Retina (tissue), 1 donor: ENCODE measurements at regions not wholly inside any gene's neighbourhood (a gene's known extent, or its start where the extent isn't known, plus 50 kb on each side); places are given as distances from the start of the nearest gene placed in this dataset.

Experiments used
- DNase-seq: peaks from one replicate; pipeline ENCODE4 v3.0.0-alpha.2; 2016

DNA sequence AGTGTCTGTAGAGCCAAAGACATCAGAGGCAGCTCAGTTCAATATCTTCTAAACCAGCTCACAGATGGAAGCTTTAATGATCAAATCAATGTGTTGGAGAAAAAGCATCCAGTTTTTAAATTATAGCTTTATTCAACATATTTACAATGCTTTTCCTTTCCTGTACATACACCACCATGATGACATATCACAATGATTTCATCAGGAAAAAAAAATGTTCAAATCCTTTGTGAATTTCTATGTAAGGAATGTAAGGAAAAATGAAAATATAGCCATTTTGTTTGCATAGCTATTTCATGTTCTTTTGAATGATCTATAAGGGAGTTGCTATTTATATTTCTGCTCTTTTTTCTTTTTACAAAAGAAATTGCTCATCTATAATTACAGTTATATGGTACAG lies 134.7 kb upstream of the CDH20 start:
- DNase-seq = no peak

DNA sequence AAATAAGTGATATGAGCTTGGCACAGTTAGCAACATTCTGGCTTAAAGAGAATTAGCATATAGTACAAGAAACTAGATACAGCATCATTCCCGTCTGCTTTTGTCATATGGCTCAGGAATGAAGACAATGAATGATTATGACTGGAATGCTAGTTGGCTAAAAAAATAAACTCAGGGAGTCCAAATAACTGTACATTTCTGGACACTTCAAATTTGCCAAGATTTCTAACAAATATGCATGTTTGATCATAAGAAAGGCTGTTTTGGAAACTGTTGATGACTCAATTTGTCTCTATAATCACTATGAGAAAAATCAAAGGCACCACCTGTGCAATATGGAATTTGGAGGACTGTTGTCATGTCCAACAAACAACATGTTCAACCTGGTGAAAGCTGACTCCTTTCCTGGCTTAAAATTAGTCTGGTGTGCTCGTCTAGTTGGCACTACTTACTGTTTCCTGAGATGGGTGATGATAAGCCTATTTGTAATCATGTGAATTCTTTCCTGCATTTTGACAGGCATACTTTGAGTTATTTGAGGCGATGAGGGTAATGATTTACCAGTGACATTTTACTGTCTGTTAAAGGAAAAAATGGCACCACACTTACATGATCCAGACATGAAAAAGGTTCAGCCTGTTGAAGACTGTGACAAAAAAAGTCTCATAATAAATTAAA lies 133.9 kb upstream of the CDH20 start:
- no peak for DNase-seq

DNA sequence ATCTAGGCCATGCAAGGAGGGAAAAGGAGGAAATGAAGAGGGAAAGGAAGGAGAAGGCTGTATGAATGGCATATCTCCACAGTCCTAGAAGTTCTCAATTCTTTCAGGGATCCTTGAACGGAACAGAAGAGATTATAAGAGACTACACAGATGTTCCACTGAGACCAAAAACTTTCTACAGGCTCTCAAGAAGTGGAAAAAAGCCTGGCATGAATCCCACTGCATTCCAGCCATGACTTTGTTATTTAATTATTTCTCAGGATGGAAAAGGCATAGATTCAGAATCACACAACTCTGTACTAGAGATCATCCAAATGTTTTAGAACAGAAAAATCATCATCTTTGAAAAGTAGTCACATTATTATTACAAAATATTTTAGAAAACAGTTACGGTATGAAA lies 131.7 kb upstream of the CDH20 start:
- DNase-seq = no peak

DNA sequence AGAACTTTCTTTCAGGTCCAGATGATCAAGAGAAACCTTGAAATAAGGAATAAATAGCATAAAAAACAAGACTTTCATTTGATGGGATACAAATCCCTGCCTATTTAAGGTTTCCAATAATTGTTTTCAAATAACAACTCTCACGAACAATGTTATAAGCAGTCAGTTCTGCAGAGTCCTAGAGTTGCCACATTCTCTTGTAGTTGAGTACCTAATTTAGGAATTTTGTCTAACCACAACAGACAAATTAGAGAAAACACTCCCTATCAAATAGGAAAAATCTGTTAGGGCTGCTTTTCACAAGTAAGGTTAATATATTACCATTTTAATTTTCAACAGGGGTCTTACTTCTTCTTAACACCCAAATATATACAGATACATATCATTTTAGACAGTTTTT lies 130.1 kb upstream of the CDH20 start:
- no peak for DNase-seq

DNA sequence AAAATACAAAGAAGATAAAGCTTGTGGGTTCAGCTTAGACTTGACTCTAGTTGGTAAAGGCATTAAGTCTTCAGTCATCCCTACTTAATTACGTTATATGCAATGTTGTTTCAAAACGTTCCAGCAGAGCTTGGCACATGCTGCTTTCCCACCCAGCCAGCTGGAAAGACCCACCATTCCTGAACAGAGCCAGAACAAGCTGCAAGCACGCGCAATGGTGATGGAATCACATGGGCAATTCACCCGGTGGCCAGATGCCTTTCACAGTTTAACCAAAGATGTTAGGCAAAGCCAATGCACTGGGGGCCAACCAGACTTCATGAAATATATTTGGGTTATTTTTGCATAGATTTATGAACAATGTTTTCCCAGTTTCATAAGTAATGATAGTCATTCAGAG lies 123.4 kb upstream of the CDH20 start:
- peak; percentile 27 for DNase-seq

DNA sequence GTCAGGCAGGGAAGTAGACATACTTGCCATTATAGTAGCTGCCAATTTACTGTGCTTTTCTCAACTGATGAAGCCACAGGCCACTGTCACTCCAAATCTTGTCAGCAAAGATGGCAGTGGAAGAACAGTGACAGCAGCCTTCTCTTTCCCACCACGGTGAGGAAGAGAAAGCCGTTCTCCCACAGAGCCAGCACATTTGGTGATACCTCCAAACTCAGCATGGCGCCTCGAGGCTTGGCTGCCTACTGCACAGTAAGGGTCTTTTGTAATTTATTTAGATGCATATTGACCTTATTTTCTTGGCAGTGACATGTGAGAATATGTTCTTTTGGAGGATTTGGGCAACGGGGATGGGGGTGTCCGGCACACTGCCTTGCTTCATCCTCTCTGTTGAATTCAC lies 117.2 kb upstream of the CDH20 start:
- DNase-seq = peak; percentile 63

DNA sequence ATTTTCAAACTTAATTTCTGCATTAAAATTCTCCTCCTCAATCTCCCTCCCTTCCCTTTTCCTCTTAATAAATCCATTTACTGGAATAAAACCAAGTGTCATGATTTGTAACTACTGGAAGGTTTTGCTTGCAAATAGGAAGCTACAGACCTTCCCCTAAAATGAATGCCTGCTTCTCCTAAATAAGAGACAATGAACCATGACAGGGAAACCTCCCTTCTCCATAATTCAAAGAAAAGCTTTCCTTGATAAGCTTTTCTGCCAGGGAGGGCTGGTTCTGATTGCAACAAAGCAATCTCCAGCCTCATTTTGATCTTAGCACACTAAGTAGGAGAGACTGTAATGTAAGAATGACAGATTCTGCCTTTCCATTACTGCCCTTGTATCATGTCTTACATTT lies 111.0 kb upstream of the CDH20 start:
- no peak for DNase-seq

DNA sequence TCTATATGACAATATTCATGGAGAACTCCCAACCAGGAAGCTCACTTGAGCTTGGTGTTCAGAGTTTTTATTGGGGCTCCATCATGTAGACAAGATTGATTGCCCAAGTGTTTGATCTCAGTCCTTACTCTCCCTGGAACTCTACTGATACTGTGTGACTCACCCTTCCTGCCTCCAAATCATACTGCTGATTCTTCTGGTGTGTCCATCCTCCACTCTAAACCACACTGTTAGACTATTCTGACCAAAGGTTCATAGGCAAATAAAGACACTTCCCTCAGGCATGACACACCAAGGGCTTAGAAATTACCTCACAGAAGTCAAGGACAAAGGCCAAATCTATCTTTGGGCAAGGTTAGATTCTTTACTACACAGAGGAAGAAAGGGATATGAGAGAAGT lies 107.9 kb upstream of the CDH20 start:
- DNase-seq = no peak

DNA sequence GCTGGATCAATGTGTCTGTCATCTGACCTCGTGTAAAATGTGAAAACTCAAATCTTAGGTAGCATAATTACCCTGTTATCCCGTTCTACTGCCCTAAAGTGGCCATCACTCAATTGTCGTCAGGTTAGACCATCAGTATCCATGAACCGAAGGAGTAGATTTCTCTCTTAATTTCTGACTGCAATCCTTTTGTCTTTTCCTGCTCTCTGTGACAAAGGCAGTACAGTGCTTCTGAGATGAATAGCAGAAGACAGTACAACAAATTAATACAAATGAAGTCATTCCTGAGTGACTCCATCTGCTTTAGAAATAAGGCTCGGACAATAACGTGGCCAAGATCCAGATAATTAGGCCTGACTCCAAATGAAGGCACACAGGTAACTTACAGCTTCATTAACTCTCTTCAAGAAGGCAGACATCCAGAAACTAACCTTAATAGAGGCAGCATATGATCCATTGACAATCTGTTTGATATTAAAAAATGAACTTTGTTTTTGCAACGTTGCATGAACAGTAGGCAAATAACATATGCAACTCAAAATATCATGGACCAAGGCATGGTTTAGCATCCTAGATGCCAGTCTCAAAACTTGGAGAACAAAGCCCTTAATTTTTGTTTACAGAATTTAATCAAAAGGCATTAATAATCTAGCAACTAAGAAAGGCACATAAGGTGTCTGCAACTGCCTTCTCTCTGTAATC lies 96.7 kb upstream of the CDH20 start:
- DNase-seq = no peak

DNA sequence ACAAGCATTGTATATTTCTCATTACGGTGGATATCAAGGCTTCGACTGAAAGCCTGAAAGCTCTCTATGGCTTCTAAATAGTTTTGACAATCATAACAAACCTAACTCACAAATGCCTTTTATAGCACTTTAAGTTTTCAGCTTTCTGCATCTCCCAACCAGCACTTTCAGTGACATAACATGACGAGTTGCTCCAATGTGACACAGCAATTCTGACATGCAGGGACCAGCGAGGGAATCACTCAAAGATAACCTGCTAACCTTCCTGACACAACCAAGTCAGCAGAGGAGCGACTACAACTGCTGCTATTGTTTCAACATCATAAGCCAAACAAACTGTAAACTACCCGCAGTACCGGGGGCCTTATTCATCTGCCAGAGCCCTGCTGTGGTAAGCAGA lies 95.7 kb upstream of the CDH20 start:
- DNase-seq = no peak

DNA sequence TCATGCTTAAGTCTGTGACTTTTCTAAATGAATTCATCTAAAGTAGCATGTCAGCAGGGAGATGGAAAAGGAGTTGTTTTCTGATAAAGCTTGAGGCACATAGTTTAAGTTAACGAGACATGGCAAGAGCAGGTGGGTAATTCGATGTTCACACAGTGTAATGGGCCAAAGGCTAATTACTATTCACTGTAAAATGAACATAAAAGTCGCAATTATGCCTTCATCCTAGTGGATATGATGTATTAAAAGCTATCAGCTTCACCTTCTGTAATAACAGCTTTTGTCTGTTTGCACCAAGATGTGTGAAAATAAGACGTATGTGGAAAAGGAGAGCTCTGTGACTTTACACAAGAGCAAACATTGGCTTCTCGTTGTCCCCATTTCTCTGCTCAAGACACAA lies 94.2 kb upstream of the CDH20 start:
- no peak for DNase-seq

DNA sequence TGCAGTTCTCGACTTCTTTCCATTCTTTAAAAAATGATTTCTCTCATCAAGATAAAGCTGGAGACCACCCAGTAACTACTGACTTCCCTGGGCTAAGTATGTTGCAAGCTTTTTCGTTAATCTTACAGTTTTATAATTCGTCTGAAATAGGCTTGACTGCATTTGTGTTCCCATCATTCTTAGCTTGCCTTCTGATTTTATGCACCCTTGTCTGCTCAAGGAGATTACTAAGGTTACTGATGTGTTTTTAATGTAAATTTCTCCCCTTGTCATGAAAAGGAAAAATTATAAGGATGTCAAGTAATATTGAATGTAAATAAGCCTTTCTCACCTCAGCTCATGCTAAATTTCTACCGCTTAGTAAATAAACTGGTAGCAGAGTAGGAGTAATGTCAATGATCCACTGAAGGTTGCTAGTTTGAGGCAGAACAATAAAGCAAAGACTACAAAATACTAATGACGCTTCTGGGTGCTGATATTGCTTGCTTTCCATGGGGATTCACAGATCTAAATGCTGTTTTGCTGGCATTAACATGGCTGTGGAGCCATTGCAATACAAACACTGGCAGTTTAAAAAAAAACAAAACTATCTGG lies 91.9 kb upstream of the CDH20 start:
- no peak for DNase-seq

DNA sequence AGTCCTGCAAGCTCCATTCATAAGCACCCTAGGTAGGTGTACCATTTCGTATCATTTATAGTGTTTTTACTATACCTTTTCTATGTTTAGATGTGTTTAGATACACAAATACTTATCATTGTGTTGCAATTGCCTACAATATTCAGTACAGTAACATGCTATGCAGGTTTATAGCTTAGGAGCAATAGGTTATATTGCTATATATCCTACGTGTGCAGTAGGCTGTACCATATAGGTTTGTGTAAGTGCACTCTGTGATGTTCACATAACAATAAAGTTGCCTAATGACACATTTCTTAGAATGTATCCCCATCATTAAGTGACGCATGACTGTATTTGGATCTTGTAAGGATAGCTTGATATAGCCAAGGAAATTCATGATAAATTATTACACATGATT lies 88.6 kb upstream of the CDH20 start:
- DNase-seq = no peak

DNA sequence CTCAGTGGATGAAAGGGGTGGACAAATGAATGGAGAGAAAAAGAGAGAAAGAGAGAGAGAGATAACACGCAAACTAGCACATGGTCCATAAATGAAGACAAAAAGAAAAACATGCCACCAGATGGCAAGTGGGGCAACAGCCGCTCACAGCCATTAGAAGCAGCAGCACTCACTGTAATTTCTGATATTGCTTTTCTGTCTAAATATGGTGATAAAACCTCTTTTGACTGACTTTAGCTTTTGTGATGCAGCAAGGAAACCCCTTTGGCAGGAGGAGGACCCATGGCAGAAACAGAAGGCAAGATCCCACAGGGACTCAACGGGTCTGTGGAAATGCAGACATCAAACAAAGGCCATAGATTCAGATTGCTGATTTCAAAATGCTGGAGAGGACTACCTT lies 88.0 kb upstream of the CDH20 start:
- DNase-seq = peak; percentile 14

DNA sequence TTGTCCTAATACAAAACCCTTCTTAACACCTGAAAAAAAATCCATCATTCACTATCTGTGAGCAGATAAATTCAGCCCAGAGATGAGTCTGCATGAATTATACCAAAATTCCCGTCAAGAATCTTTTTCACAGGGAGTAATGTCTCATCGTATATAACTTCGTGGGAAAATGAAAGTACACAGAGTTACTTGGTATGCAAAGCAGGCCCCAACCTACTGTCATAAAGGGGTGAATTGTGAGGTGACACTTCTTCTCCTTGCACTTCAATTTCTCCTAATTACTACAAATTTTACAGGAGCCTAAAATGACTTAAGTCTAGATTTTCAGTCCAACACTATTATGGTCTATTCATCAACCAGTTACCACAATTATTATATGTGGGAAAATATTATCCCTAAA lies 84.6 kb upstream of the CDH20 start:
- no peak for DNase-seq

DNA sequence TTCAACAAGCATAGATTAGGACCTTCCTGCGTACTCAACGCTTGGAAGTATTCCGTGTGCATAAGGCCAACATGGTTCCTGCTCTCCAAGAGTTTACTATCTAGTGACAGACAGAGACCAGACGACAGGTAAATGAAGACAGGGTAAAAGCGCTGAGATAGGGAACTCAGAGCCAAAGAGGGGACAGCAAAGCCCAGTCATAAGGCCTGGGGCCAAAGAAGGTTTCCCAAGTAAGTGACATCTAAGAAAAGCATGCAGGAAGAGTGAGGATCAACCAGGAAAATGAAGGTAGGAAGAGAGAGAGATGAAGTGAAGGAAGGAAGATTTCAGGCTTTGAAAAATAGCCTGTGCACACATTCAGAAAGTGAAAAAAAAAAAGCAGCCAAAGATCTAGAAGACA lies 76.9 kb upstream of the CDH20 start:
- DNase-seq = no peak

DNA sequence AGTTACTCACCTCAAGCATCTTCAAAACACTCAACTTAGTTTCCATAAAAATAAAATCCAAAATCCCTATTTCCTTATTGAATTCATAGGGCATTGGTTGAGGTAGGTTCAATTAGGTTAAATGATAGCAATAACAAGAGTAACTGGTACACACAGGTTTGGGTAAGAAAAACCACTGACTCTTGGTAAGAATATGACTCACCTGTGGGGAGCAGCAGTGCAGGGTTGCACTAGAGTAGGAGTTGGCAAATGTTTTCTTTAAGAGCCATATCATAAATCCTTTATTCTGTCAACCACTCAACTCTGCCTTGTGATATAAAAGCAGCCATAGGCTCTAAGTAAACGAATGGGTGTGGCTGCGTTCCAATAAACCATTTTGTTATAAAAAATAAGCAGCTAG lies 71.4 kb upstream of the CDH20 start:
- DNase-seq = no peak

DNA sequence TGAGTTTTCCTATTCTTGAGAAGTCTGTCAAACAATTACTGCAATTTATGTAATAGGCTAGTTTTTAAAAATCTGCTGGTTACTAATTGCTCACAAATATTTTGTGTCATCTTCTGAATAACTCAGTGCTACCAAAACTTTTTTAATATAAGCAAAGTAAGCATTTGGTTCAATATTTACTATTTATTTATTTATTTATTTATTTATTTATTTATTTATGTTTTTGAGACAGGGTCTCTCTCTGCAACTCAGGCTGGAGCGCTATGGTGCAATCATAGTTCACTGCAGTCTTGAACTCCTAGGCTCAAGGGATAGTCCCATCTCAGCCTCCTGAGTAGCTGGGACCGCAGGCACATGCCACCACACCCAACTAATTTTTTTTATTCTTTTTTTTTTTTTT lies 60.4 kb upstream of the CDH20 start:
- no peak for DNase-seq

DNA sequence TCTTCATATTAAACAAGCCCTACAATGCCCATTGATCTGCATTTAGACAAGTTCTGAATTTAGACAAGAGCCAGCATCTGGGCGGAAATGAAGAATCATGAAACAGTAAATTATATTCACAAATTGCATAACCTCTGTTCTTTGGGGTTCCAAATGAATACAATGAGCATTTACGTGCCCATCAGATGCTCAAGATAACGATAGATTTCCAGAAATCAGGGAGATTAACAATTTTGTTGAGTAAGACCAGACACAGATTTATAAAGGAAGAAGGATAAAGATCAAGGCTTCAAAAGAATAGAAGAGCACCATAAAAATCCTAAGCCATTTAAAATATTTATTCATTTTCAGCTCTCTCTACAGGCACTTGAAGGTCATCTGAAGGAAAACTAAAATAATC lies 59.7 kb upstream of the CDH20 start:
- DNase-seq = no peak

DNA sequence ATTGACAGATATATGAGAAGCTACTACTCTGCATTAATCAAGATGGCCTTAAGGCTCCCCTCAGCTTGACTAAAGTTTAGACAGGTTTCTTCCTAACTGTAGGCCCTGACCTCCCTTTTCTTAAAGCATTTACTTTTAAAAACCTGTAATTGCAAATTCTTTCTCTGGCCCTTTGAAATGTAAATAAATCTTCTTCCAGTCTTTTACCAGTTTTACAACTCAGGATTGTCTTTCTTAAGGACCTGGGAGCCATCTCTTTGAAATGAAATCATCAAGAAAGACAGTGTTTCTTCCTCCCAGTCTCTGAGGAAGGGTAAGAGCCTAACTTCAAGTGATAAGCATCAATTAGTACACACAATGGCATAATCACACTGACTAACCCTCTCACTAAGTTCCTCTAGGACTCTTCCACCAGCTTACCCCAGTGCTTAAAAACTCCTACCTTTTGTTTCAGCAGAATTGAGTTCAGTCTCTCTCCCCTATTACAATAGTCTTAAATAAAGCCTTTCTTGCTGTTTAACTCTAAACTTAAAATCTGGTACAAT lies 58.7 kb upstream of the CDH20 start:
- no peak for DNase-seq

DNA sequence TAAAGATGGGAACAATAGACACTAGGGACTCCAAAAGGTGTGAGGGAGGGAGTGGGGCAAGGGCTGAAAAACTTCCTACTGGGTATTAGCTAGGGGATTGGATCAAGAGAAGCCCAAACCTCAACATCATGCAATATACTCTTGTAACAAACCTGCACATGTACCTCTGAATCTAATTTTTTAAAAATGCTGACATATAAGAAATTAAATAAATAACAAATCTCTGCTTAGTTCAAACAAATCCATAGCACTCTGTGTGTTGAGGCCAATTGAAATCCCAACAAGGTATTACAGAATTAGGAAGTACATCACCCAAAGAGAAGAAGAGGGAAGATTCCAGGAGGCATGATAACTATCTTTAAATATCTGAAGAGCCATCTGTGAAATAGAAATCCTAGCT lies 55.4 kb upstream of the CDH20 start:
- no peak for DNase-seq

DNA sequence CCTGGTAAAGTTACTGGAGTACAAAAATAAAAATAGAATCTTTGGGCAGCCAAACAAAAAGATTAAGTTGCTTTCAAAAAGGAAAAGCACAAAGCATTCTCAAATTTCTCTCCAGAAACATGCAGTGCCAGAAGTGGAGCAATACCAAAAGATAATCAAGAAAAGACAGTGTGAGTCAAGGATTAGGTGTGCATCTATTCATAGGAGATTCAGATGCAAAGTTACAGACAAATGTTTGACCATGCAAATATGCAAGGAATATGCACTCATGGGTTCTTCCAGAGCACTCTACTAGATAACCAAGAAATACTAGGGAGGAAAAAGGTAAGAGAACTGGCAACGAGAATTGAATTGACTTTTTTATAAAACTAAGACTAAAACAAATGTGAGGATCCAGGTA lies 51.8 kb upstream of the CDH20 start:
- no peak for DNase-seq

DNA sequence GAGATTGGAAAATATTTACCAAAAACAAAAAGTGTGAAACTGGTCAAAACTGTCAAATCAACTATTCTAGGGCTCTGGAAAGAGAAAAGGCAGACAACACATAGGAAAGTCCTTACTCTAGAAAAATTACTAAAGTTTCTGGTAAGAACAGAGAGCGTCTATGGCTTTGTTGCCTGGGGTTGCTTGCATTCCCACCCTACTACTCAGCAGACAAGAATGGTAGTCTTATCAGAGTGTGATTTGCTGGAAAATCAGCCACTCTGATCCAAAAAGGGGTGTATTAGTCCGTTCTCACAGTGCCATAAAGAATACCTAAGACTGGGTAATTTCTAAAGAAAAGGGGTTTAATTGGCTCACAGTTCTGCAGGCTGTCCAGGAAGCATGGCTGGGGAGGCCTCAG lies 50.3 kb upstream of the CDH20 start:
- no peak for DNase-seq
